Skeletal muscle satellite cell (primary cell): ENCODE measurements at regions not wholly inside any gene's neighbourhood (a gene's known extent, or its start where the extent isn't known, plus 50 kb on each side); places are given as distances from the start of the nearest gene placed in this dataset.

Experiments
- H3K27me3 ChIP-seq: 2 replicates; pipeline ENCODE4 v1.7.0; 2013; ENCODE audit warnings: low read length; ENCODE audit not compliant: control insufficient read depth, insufficient read depth
- H3K36me3 ChIP-seq: 2 replicates; pipeline ENCODE4 v1.7.0; 2013; ENCODE audit warnings: mild to moderate bottlenecking, control low read depth, low read length; ENCODE audit not compliant: insufficient read depth
- H3K4me1 ChIP-seq: 2 replicates; pipeline ENCODE4 v1.7.0; 2013; ENCODE audit warnings: low read length; ENCODE audit not compliant: control insufficient read depth, insufficient read depth
- H3K4me2 ChIP-seq: 2 replicates; pipeline ENCODE4 v1.7.0; 2013; ENCODE audit warnings: mild to moderate bottlenecking, low read length
- H3K4me3 ChIP-seq: 2 replicates; pipeline ENCODE4 v1.7.0; 2013; ENCODE audit warnings: low read length
- H3K9ac ChIP-seq: 2 replicates; pipeline ENCODE4 v1.7.0; 2013; ENCODE audit warnings: mild to moderate bottlenecking, low read depth, low read length, moderate library complexity
- H3K9me3 ChIP-seq: replicated peaks from 2 replicates; pipeline ENCODE4 v1.7.0; 2013; ENCODE audit warnings: mild to moderate bottlenecking, control low read depth, low read length

DNA sequence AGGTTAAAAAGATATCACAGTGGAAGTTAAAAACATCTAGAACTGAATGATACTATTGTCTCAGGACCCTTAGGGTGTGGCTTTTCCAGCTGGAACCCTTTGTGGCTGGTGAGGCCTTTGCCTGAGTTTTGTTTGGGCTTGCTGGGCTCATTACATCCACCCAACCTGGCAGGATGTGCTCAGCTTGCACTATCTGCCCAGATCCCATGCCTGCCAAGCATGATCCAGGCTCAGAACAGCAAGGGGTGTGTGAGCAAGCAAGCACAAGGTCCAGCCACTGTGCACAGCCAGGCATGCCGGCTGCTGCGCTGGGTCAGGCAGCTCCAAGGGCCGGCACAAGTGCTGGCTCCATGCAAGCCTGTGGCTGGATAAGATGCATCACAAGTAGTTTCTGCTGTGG is 512.7 kb upstream of the CDIN1 start:
- Histone ChIP-seq H3K9ac (no peak overlapping the region), H3K9me3 (no peaks in the 10 kb centered on the region), H3K4me1 (no peaks in the 10 kb centered on the region), H3K36me3 (no peaks in the 10 kb centered on the region), H3K4me3 (no peak overlapping the region), H3K27me3 (peaks cover 11% of the 10 kb centered on the region), H3K4me2 (no peak overlapping the region)

DNA sequence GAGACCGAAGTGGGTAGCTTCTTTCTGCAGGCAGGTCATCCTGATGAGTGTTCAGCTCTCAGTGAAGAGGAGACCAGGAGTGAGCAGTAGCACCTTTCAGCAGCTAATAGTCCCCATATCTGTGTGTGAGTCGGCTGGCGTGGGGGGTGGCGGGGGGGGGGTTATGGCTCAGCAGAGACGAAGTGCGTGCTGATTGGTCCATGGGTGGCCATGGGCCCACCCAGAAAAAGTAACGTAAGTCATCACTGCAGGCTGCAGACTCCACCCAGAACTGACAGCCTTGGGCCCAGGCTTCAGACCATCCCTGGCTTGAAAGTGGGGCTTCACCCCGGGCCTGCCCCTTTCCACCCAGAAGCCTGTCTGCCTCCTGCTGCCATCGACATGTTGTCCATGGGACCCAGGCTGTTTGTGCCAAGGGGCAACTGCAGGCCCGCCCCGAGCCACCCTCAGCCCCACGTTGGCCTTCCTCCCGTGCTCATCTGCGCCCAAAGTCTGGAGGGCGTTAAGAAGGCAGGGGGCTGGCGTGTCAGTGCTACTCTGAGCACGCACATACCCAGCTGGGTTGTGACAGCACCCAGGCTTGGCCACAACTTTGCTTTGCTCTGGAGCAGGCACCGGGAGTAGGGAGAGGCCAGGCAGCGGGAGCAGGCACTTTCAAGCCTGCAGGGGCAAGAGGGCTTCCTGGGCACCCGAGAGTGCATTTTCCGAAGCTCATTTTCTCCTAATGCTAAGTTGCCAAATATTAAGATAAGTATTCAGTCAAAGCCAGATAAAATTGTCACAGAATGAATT is 511.7 kb upstream of the CDIN1 start:
- H3K9ac ChIP-seq: no peak overlapping the region
- no peak overlapping the region for H3K4me3 ChIP-seq
- no peak overlapping the region for H3K4me2 ChIP-seq
- no peaks in the 10 kb centered on the region for H3K9me3 ChIP-seq
- H3K27me3 ChIP-seq: peaks cover 11% of the 10 kb centered on the region
- H3K4me1 ChIP-seq: no peaks in the 10 kb centered on the region
- H3K36me3 ChIP-seq: no peaks in the 10 kb centered on the region

- Histone ChIP-seq H3K27me3 (peaks cover 6% of the 10 kb centered on the region), H3K9me3 (no peaks in the 10 kb centered on the region), H3K36me3 (no peaks in the 10 kb centered on the region), H3K4me1 (no peaks in the 10 kb centered on the region), H3K4me3 (no peak overlapping the region), H3K4me2 (no peak overlapping the region), H3K9ac (no peak overlapping the region)
Measured at GRCh38 chr15:36075333-36075732, 504.1 kb upstream of the CDIN1 start.

GRCh38 chr15:36079021-36079420 is 500.4 kb upstream of the CDIN1 start:
- Histone ChIP-seq H3K4me2 (no peak overlapping the region), H3K27me3 (no peaks in the 10 kb centered on the region), H3K4me3 (no peak overlapping the region), H3K36me3 (no peaks in the 10 kb centered on the region), H3K9ac (no peak overlapping the region), H3K4me1 (no peaks in the 10 kb centered on the region), H3K9me3 (no peaks in the 10 kb centered on the region)

DNA sequence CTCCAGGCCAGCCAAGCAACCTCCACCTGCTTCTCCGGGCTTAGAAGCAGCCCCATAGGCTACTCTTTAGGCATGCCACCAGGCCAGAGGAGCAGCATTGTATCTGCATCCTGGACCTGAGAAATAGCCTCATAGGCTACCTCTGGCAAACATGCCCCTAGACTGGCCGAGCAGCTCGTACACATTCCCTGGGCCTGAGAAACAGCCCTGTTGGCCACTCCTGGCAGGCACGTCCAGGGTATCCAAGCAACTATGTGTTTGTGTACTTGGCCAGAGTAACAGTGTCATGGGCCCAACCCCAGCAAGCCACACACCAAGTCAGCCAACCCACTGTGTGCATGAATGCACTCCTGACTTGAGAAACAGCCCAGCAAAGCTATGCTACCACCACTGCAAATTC is 498.7 kb upstream of the CDIN1 start:
- Histone ChIP-seq H3K9me3 (no peaks in the 10 kb centered on the region), H3K4me2 (no peak overlapping the region), H3K36me3 (no peaks in the 10 kb centered on the region), H3K9ac (no peak overlapping the region), H3K4me3 (no peak overlapping the region), H3K4me1 (no peaks in the 10 kb centered on the region), H3K27me3 (no peaks in the 10 kb centered on the region)

- Histone ChIP-seq H3K9me3 (no peaks in the 10 kb centered on the region), H3K27me3 (peaks cover 3% of the 10 kb centered on the region), H3K4me2 (no peak overlapping the region), H3K4me1 (no peaks in the 10 kb centered on the region), H3K9ac (no peak overlapping the region), H3K36me3 (no peaks in the 10 kb centered on the region), H3K4me3 (no peak overlapping the region)
Measured at GRCh38 chr15:36090286-36090946, 489.0 kb upstream of the CDIN1 start.

- no peak overlapping the region for H3K4me2 ChIP-seq
- H3K27me3 ChIP-seq: peaks cover 5% of the 10 kb centered on the region
- no peaks in the 10 kb centered on the region for H3K9me3 ChIP-seq
- H3K4me3 ChIP-seq: no peak overlapping the region
- no peaks in the 10 kb centered on the region for H3K36me3 ChIP-seq
- H3K9ac ChIP-seq: no peak overlapping the region
- H3K4me1 ChIP-seq: no peaks in the 10 kb centered on the region
Measured at GRCh38 chr15:36106640-36107335, 472.6 kb upstream of the CDIN1 start.

- Histone ChIP-seq H3K9me3 (no peaks in the 10 kb centered on the region), H3K36me3 (no peaks in the 10 kb centered on the region), H3K9ac (no peak overlapping the region), H3K4me3 (no peak overlapping the region), H3K4me1 (no peaks in the 10 kb centered on the region), H3K4me2 (no peak overlapping the region), H3K27me3 (peaks cover 5% of the 10 kb centered on the region)
Measured at GRCh38 chr15:36108541-36108940, 470.9 kb upstream of the CDIN1 start.

- Histone ChIP-seq H3K9ac (no peak overlapping the region), H3K4me1 (no peaks in the 10 kb centered on the region), H3K27me3 (peaks cover 7% of the 10 kb centered on the region), H3K4me3 (no peak overlapping the region), H3K4me2 (no peak overlapping the region), H3K9me3 (no peaks in the 10 kb centered on the region), H3K36me3 (no peaks in the 10 kb centered on the region)
Measured at GRCh38 chr15:36109943-36110658, 469.3 kb upstream of the CDIN1 start.

DNA sequence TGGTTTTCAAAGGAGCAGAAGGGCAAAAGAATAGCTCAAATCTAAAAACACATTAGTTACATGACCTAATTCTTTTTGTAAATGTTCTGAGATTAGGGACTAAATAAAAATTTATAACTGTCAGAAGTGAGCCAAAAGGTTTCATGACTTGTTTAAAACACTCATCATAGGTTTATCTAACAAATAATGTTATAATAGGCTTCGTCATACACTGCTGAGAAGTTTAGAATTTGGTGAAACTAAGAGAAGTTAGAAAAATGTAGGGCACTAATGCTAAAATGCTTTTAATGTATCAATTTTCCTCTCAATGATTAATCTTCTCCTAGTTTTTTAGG is 468.8 kb upstream of the CDIN1 start:
- H3K9ac ChIP-seq: no peak overlapping the region
- no peaks in the 10 kb centered on the region for H3K4me1 ChIP-seq
- no peak overlapping the region for H3K4me3 ChIP-seq
- H3K9me3 ChIP-seq: no peaks in the 10 kb centered on the region
- H3K27me3 ChIP-seq: peaks cover 8% of the 10 kb centered on the region
- H3K36me3 ChIP-seq: no peaks in the 10 kb centered on the region
- H3K4me2 ChIP-seq: no peak overlapping the region

DNA sequence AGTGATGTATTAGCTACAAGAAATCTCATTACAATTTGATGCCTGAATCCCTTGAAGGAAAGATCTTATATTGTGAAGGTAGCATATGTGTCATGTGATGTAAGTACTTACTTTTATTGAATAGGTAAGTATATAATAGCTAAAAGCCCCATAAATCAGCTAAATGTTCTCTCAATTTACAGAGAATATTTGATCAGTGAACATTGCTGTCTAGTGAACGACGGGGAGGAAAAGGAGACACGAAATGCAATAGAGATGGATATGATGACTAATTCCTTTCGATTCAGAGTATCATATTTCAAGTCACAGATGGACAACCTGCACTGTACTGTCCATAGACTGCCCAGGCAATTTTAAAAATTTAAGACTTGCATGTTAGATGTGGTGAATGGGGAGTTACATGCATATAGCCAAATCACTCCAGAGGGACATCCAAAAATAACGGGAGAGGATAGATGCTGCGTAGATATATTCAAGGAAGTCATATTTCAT is 462.1 kb upstream of the CDIN1 start:
- no peaks in the 10 kb centered on the region for H3K4me1 ChIP-seq
- no peaks in the 10 kb centered on the region for H3K36me3 ChIP-seq
- peaks cover 4% of the 10 kb centered on the region for H3K27me3 ChIP-seq
- H3K4me3 ChIP-seq: no peak overlapping the region
- no peaks in the 10 kb centered on the region for H3K9me3 ChIP-seq
- no peak overlapping the region for H3K4me2 ChIP-seq
- no peak overlapping the region for H3K9ac ChIP-seq
